Hematopoietic multipotent progenitor cell treated with erythropoietin and hydrocortisone succinate and interleukin-3 and kit ligand, for 6 days (in vitro differentiated cells): ENCODE measurements at regions not wholly inside any gene's neighbourhood (a gene's known extent, or its start where the extent isn't known, plus 50 kb on each side); places are given as distances from the start of the nearest gene placed in this dataset.
"Not testable (repeated sequence)": the region's sequence is repeated elsewhere in the genome, so short reads cannot be mapped to it uniquely, and the experiment has no call there.

Source experiments
- DNase-seq: peaks from one replicate; pipeline ENCODE4 v3.0.0-alpha.2; 2015

DNA sequence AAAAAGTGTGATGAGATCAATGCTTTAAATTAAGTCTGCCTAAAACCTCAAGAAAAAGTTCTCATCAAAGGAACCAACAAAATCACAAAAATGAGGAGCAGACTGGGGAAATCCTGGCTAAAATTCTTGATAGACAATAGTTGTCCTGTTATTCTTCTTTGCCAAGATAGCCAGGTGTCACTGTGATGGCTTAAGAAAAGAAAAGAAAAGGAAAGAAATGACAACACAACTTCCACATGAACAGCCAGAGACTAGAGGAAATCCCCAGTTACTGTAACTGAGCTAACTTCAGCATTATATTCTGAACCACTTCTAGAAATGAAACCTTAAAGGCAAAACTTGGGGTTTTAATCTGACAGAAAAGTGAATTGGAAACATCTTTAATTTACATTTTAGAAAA lies 129.6 kb downstream of the CD24 start:
- no peak for DNase-seq

DNA sequence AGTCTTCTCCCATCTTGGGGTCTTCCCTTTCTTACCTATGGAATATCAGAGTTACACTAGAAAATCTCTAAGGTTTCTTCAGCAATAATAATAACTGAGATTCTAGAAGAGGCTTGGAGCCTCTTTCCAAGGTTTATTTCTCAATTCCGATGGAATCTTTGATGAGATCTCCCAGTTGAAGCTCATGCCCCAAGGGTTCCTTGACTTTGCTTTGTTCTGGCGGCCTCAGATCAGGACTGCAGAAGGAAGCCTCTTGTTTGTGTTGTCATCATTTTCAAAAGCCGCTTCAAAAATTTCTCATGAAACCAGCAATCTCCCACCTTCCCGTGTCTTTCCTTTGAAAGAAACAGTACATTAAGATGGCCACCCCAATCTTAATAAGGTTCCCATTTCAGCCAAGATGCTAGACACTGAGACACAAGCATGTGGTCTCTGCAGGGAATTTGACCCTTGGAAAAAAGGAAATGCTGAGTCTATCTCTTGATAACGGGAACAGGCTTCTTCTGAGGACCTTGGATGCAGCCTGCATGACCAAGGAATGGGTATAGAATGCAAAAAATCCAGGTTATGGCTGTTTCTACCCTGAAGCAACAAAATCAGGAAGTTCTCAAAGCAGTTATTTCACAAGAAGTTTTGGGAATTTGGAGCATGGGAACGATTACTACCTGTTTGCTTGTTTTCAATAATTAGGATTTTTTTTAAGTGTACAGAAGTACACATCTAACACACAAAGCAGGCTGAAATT lies 141.6 kb downstream of the CD24 start:
- no peak for DNase-seq

DNA sequence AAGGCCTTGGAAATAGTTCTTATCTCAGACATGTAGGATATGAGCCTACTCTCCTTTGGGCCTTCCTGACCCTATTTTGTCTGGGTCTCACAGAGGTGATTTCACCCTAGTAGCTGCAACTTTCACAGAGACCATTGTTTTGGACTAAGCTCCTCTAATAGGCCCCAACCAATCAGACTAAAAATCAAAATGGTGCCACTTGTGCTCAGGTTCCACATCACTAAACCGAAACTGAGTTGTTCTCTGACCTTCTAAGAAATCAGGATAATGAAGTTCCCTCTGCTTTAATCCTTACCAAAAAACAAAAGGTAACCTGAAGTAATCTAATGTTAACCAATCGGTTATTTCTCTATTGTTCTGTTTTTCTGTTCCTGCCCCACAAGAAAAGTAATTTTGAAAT lies 143.6 kb downstream of the CD24 start:
- DNase-seq = no peak

DNA sequence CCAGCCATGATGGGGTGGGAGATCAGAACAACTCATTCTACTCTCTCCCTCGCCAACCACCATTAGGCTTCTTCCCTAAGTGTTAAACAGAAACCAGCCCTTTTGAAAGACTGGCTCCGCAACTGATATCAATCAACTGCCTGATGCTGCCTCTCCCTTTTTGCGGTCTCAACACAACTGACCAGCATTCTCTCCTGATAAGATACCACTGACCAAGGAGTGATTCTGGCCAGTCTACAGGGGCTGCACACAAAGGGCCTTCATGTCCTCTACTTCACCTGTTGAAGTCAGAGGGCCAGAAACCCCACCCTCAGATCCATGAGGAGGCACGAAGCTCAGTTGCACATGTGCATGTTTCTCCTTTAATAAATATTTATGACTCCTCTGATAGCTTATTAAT lies 145.1 kb downstream of the CD24 start:
- DNase-seq = no peak

DNA sequence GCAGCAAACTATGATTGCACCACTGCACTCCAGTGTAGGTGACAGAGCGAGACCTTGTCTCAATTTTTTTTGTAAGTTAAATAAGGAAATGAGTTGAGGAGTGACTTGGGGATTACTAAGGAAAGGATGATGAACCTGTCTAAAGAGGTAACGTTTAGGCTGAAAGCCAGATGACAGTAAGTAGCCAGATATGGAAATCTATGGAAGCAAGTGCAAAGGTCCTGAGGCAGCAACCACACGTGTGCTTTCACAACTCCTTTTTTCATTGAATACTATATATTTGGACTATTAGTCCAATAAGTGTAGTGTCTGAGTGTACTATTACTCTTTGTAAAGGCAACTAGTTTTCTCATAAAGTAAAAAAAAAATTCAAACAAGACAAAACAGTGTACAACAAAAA lies 147.4 kb downstream of the CD24 start:
- no peak for DNase-seq

DNA sequence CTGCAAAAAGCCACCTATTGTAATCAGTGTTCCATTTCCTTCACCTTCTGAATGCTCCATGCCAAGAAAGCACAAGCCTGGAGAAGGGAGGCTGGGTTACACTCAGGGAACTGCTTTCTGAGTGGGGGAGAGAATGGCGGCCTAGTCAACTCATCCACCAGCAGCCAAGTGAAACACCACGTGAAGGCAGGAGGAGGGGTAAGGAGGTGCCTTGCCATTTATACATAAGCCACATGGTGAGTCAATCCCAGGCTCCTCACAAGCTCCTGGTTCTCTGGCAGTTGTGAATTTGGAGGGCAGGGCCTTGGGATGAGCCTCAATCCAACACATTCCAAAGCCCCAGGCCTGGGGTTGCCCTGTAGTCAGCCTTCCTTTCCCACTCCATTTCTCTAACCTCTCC lies 149.4 kb downstream of the CD24 start:
- DNase-seq = no peak

DNA sequence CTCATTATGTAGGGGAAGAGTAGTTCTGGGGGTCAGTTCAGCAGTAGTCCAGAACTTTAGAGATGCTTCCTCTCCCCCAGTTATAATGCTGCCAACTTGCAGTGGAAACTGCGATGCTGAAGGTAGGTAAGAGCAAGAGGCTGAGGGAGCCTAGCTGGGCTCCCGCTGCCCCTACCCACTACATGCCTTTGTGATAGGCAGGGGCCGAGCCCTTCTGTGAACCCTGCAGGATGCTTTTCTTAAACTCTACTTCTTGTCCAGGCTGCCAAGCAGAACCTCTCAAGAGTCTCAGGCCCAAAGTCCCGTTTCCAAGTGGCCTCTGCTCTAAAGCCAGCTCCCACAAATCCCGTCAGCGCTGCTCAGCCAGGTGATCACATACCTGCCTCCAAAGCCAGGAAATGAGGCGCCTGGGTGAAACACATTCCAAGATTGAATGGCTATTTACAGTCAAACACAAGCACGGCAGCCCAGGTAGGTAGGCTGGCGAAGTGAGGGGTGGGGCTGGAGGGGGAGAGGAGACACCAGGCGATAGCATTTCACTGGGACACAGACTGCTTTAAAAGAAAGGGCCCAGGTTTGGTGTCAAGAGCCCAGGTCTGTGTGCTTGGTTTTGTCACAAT lies 150.7 kb downstream of the CD24 start:
- DNase-seq = no peak

DNA sequence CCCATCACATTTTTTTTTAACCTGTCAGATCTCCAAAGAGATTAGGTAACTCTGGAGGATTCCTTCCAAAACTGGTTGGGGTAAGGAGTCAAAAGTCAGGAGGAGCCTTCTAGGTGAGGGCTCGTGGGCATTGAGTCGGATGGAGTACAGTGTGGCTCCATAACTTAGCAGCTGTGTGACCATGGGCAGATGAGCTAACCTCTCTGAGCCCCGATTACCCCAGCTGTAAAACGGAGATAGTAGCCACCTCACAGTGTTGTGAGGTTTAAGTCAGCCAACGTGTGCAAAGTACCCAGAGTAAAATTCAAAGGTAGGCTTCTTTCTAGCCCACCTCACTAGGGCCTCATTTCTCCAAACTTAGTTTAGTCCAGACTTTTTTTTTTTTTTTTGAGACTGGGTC lies 151.5 kb downstream of the CD24 start:
- DNase-seq = no peak

DNA sequence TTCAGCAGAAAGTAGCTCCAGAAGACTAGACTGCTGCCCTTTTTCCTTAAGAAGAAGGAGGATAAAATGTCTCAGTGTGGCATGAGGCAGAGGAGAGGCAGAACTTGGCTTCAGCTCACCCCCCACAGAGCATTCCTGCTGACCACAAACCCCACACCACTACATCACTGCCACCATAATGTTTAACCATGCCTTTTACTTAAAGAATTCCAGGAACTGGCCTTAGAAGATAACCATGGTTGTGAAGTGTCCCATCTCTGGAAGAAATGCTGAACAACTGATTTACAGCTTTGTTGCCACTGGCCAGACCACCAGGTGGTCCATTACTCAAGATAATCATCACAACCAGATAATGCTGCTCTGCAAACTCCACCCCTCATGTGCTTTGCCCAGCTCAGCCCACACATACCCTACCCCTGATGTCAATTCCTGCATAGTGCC lies 154.1 kb downstream of the CD24 start:
- DNase-seq = no peak

DNA sequence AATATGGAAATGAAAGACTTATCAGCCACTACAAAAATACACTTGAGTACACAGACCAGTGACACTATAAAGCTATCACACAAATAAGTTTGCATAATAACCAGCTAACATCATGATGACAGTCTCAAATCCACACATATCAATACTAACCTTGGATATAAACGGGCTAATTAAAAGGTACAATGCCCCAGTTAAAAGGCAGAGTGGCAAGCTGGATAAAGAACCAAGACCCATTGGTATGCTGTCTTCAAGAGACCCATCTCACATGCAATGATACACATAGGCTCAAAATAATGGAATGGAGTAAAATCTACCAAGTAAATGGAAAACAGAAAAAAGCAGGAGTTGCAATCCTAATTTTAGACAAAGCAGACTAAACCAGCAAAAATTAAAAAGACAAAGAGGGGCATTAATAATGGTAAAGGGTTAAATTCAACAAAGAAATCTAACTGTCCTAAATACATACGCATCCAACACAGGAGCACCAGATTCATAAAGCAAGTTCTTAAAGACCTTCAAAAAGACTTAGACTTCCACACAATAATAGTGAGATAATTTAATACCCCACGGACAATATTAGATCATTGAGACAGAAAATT lies 163.3 kb downstream of the CD24 start:
- DNase-seq = no peak

DNA sequence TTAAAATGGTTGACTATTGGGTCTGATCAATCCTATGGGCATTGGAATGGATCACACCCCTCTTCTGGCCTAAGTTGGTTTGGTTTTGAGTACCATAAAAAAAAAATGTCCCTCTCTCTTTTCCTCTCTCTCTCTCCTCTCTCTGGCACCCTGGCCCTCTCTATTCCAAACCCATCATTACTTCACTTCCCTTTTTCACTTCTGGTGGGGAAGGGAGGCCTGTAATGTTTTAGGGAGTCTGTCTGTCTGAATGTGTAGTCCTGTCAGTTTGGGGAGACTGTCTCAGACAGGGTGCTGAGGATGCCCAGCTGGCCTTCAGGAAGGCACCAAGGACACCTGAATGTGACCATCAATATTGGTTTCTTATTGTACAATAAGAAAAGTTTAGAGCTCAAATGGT lies 165.8 kb downstream of the CD24 start:
- DNase-seq = no peak

DNA sequence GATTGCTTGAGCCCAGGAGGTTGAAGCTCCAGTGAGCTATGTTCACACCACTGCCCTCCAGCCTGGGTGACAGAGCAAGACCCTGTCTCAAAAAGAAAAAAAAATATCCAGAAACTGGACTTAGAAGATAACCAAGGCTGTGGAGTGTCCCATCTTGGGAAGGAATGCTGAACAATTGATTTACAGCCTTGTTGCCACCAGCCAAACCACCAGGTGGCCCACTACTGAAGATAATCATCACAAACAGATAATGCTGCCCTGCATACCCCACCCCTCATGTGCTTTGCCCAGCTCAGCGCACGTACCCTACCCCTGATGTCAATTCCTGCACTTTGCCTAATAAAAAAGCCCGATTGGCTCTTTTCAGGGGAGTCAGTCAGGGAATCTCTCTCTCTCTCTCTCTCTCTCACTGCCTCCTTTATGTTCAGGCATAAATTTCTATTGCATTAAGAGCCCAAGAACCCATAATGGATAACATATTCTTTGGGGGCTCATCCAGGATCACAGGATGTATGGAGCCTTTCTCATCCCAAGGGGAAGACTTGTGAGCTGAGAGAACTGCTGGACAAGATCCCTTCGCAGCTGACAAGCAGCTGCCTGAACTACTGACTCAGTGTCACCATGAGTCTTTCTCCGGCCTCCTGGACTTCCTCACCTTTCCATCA lies 166.4 kb downstream of the CD24 start:
- no peak for DNase-seq

DNA sequence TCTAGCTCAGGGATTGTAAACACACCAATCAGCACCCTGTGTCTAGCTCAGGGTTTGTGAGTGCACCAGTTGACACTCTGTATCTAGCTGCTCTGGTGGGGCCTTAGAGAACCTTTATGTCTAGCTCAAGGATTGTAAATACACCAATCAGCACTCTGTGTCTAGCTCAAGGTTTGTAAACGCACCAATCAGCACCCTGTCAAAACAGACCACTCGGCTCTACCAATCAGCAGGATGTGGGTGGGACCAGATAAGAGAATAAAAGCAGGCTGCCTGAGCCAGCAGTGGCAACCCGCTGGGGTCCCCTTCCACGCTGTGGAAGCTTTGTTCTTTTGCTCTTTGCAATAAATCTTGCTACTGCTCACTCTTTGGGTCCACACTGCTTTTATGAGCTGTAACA lies 168.3 kb downstream of the CD24 start:
- DNase-seq = not testable (repeated sequence)

DNA sequence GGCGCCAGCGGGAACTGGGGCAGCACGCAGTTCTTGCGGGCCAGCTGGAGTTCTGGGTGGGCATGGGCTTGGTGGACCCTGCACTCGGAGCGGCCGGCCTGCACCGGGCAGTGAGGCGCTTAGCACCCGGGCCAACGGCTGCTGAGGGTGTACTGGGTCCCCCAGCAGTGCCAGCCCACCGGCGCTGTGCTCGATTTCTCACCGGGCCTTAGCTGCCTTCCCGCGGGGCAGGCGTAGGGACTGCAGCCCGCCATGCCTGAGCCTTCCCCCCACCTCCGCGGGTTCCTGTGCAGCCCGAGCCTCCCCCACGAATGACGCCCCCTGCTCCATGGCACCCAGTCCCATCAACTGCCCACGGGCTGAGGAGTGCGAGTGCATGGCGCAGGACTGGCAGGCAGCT lies 168.8 kb downstream of the CD24 start:
- no peak for DNase-seq

DNA sequence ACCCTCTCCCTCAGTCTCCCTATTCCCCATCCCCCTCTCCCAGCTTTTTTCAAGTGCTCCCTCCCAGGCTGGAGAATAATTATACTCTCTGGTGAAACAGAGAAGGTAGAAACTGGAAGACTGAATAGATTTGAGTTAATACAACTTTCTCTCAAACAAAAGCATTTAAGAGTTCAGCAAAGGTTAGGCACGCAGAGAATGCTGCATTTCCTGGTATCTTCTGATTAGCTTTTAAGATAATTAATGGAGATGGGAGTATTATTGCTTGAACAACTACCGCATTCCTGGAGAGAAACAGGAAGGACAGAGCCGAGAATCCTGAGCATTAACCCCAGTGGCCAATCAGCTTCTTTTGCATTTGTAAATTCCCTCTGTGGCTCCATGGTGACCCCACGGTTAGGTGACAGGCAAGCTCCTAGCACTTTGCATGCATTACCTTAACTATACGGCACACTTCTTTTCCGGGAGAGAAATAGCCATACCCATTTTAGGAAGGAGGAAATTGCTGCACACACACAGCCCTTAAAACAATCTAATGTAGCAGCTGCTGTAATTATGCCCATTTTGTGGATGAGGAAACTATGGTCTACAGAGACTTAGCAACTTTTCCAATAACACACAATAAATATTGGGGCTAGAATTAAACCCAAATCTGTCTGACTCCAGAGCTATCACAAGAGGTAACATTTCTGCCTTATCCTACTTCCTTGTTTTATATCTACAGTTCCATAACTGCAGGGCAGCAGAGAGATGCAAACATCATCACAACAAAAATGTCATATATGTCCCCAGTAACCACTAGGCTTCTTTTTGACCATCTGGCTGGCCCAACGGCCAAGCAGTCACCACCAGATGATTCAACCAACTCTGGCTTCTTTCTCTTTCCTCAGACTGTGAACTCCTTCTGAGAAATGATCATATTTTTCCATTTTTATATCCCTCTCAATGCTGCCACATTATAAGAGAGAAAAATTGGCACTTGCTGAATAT lies 169.9 kb downstream of the CD24 start:
- DNase-seq = no peak

DNA sequence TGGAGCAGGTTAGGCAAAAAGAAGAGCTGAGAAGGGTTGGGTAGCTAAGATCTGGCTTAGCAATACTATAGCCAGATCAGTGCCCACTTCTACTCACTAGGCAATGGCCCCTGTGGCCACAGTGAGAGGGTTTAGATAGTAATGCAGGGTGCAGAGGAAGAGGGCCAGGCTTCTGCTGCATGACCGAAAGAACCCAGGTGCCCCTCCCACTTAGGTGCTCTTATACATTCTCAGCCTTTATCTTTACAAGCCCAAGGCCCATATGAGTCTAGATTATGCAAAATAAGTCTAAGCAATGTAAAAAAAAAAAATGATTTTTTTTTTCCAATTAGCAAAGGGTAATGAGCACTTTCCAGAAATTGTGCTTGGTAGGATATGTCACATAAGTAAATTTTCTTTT lies 171.3 kb downstream of the CD24 start:
- DNase-seq = no peak

DNA sequence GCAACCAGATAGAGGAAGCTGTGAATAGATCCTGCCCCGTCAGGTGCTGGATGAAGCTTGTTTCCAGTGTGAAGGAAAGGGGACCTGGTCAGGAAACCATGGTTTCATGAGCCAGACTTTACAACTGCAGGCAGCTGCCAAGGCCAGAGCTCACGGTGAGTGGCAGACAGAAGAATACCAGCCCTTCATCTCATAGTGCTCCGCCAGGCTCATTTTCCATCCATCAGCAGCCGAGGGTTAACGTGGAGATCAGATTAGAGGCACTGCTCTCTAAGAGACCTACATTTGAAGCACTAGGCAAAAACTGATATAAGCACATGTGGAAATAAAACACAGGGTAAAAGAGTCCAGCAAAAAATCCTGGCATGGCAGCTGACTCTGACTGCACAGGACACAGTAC lies 172.4 kb downstream of the CD24 start:
- DNase-seq = no peak

DNA sequence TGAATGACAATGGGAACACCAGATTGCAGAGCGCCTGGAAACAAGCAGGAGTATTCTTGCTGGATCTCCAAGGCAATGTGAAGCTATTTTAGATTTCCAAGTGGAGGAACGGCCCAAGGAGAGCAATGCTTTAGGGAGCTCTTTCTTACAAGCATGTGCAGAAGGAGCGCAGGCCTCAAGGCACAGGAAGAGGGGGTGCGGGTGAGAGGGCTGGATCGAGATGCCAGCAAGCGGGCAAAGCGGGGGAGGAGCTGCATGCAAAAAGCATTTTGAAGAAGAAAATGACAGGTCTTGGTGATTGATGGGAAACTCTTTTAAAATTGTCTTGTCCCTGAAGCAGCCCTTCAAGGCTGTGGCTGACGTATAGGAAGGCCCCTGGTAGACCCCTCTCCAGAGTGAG lies 171.9 kb downstream of the QRSL1 start:
- DNase-seq = no peak

DNA sequence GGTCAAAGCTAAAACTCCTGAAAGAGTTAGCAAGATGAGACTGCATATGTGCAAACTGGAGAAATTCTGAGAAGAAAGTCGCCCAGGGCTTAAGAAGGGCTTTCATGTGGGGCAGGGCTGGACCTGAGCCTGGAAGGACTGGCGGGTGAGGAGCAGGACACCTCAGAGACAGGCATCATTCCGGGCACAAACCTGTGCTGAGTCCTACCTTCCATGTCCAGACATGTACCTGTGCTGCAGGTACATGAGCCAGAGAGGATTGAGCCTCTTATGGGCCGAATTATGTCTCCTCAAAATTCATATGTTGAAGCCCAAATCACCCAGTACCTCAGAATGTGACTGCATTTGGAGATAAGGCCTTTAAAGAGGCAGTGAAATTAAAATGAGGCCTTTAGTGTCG lies 171.0 kb downstream of the QRSL1 start:
- no peak for DNase-seq

DNA sequence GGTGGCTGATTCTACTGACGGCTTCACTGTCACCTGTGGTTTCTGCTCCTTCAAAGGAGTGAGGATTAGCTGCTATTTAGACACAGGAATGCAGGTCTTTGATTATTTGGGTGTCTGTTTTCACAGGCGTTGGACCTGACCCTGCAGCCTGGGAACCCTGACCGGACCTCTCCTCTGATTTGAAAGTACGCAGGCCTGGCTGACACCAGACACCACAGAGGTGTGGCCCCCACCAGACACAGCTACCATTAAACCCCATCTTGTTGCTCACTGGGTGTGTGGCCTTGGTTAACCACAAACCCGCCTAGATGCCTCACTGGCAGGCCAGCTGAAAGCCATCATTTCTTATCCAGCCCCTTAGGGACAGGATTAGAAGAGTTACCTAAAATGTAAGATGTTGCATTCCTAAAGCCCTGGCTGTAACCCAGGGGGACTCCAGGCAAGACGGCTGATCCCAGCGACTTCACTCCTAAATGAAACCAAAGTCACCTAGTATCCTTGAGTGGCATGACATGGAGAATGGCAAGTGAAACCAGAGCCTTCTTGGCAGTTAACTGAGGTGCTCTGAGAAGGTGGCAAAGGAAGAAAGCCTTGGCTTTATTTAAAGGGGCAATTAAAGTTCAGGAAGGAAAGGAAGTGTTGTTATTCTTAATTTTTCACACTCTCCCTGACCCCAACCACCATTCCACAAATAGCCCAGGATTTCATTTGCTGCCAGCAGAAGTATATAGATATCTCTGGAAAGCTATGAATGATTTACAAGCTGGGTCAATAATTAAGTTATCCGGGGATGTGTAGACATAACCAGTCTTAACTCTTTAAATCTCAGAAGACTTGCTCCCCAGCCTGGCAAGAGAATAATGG lies 169.9 kb downstream of the QRSL1 start:
- peak; percentile 55 for DNase-seq

DNA sequence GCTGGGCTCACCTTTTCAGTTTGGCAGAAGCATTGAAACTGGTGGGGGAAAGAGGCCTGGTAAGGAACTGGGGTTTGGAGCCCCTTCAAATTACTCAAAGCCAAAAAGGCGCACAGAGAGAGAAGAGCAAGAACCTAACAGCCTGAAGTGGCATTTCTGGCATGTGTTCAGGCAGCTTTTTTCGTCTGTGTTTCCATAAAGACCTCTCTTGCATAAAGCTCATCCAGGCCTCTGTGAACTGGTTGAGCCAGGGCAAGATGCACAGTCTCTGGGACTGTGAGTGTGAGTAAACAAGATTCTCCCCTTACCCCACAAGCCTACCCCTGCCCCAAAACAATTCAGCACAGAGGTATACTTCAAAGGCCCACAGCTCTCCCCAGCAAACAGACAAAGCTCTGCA lies 167.8 kb downstream of the QRSL1 start:
- no peak for DNase-seq

DNA sequence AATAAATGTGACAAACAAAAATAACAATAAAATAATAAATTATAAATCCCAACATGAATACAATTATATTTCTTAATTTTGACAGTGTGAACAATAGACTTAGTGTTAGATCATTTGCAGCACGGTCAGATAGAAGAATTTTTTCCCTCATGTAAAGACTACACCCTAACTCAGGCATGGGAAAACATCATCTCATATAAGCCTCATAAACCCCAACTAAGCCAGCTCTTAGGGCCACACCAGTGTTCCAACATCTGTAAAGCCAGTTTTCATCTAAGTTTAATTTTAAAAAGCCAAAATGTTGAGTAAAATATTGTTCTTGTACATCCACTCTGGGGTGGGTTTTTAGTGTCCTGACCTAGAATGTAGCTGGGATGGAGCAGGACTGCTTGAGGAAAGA lies 167.4 kb downstream of the QRSL1 start:
- DNase-seq = no peak
